GM23338 (cell line): ENCODE measurements at regions not wholly inside any gene's neighbourhood (a gene's known extent, or its start where the extent isn't known, plus 50 kb on each side); places are given as distances from the start of the nearest gene placed in this dataset.

ENCODE experiments used
- ATAC-seq: fragments of 200-7000 bp; cut with Tn5 transposase; 3 replicates; pipeline ENCODE4 v1.9.1; 2020
- DNase-seq: peaks from one replicate; pipeline ENCODE4 v3.0.0-alpha.2; 2015; ENCODE audit warnings: low spot score
- H2AFZ ChIP-seq: fragments of 200-600 bp; sonication (generic); 2 replicates; pipeline ENCODE4 v1.8.0; 2016; ENCODE audit warnings: antibody characterized with exemption, mild to moderate bottlenecking, moderate library complexity
- H3F3A ChIP-seq: fragments of 200-600 bp; sonication (generic); replicated peaks from 2 replicates; pipeline ENCODE4 v1.8.0; 2017; ENCODE audit warnings: antibody characterized with exemption, mixed run types, low read depth
- H3K27ac ChIP-seq: fragments of 200-600 bp; sonication (generic); 2 replicates; pipeline ENCODE4 v1.6.1; 2016; ENCODE audit warnings: low read depth
- H3K27me3 ChIP-seq: fragments of 200-600 bp; sonication (generic); 2 replicates; pipeline ENCODE4 v1.8.0; 2016; ENCODE audit warnings: mild to moderate bottlenecking, mixed run types, moderate library complexity; ENCODE audit not compliant: insufficient read depth
- H3K36me3 ChIP-seq: fragments of 200-600 bp; sonication (generic); 2 replicates; pipeline ENCODE4 v1.8.0; 2016; ENCODE audit warnings: mild to moderate bottlenecking; ENCODE audit not compliant: insufficient read depth
- H3K4me1 ChIP-seq: fragments of 200-600 bp; sonication (generic); 2 replicates; pipeline ENCODE4 v1.8.0; 2016; ENCODE audit warnings: mild to moderate bottlenecking, moderate library complexity; ENCODE audit not compliant: insufficient read depth
- H3K4me2 ChIP-seq: fragments of 200-600 bp; sonication (generic); 2 replicates; pipeline ENCODE4 v1.7.1; 2017; ENCODE audit warnings: mixed run types
- H3K4me3 ChIP-seq: fragments of 200-600 bp; sonication (generic); 2 replicates; pipeline ENCODE4 v1.6.1; 2016; ENCODE audit warnings: mixed run types
- H3K79me2 ChIP-seq: fragments of 200-600 bp; sonication (generic); replicated peaks from 2 replicates; pipeline ENCODE4 v1.8.0; 2017; ENCODE audit warnings: mild to moderate bottlenecking; ENCODE audit not compliant: insufficient read depth
- H3K9me2 ChIP-seq: fragments of 200-600 bp; sonication (generic); 2 replicates; pipeline ENCODE4 v1.8.0; 2017; ENCODE audit not compliant: insufficient read depth
- H4K20me1 ChIP-seq: fragments of 200-600 bp; sonication (generic); replicated peaks from 2 replicates; pipeline ENCODE4 v1.8.0; 2017; ENCODE audit warnings: mild to moderate bottlenecking; ENCODE audit not compliant: insufficient read depth
- H3K27ac Mint-ChIP-seq: 2 replicates; pipeline ENCODE4 v1.8.0; 2020; ENCODE audit warnings: inconsistent platforms, mild to moderate bottlenecking, moderate library complexity, mixed read lengths
- H3K27me3 Mint-ChIP-seq: 3 replicates; pipeline ENCODE4 v1.8.0; 2022; ENCODE audit warnings: low read depth, mild to moderate bottlenecking, moderate library complexity, mixed read lengths, inconsistent platforms; ENCODE audit not compliant: insufficient read depth, poor library complexity
- H3K36me3 Mint-ChIP-seq: 3 replicates; pipeline ENCODE4 v1.8.0; 2021; ENCODE audit warnings: low read depth, mild to moderate bottlenecking, inconsistent platforms, moderate library complexity, mixed read lengths
- H3K4me1 Mint-ChIP-seq: 3 replicates; pipeline ENCODE4 v1.8.0; 2020; ENCODE audit warnings: mild to moderate bottlenecking, inconsistent platforms, mixed read lengths
- H3K4me3 Mint-ChIP-seq: 3 replicates; pipeline ENCODE4 v1.8.0; 2021; ENCODE audit warnings: moderate library complexity, mild to moderate bottlenecking, inconsistent platforms, mixed read lengths
- H3K9me3 Mint-ChIP-seq: 3 replicates; pipeline ENCODE4 v1.8.0; 2020; ENCODE audit warnings: moderate library complexity, mild to moderate bottlenecking, inconsistent platforms, mixed read lengths
- EZH2phosphoT487 ChIP-seq: fragments of 200-600 bp; sonication (generic); IDR thresholded peaks from one replicate; pipeline ENCODE4 v1.8.1; 2018; ENCODE audit warnings: antibody characterized with exemption; ENCODE audit not compliant: unreplicated experiment
- NANOG ChIP-seq: IDR thresholded peaks from 2 replicates; pipeline ENCODE4 v1.6.1; 2016; ENCODE audit warnings: antibody characterized with exemption, borderline replicate concordance
- TF ChIP-seq, protein P1 (sequence below), 2 experiments: fragments of 200-600 bp in 1 of 2; sonication (generic) in 1 of 2; conservative IDR thresholded peaks; 2 replicates each; pipeline versions ENCODE4 v1.5.1 to v1.6.1; 2016 to 2017; ENCODE audit warnings: antibody characterized with exemption in 2 of 2, low read depth in 2 of 2, mild to moderate bottlenecking in 2 of 2, moderate library complexity in 1 of 2
- TF ChIP-seq, protein P2 (sequence below): fragments of 250-450 bp; sonication (Bioruptor Pico); IDR thresholded peaks from 2 replicates; pipeline ENCODE4 v1.5.0; 2020; ENCODE audit warnings: mild to moderate bottlenecking, moderate library complexity

DNA sequence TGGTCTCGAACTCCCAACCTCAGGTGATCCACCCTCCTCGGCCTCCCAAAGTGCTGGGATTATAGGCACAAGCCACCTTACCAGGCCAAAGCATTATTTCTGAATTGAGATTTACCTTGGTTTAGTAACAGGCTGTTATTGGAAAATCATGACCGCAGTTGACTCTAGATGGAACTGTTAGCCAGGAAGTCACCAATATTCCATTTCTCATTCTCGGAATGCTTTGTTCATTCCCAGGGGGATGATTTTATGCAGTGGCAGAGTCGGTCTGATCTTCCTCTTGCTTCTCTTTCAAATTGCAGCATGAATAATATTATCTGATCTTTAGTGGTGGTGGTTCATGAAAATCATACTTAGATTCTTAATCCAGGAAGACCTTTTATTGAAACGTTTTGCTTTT, 195.5 kb upstream of the MBNL1 start:
- H3K36me3 Mint-ChIP-seq, result no peaks in the 10 kb centered on the region
- H3F3A ChIP-seq, result no peaks in the 10 kb centered on the region
- no peaks in the 10 kb centered on the region for H3K36me3 ChIP-seq
- no peaks in the 10 kb centered on the region for H4K20me1 ChIP-seq
- no peaks in the 10 kb centered on the region for H3K4me1 Mint-ChIP-seq
- ATAC-seq (no peak), DNase-seq (no peak)
- no peak overlapping the region for H3K4me3 Mint-ChIP-seq
- H2AFZ ChIP-seq, result no peak overlapping the region
- H3K4me3 ChIP-seq, result no peak overlapping the region
- H3K27ac ChIP-seq, result no peak overlapping the region
- H3K79me2 ChIP-seq, result no peaks in the 10 kb centered on the region
- H3K9me3 Mint-ChIP-seq, result no peaks in the 10 kb centered on the region
- no peak overlapping the region for H3K4me2 ChIP-seq
- H3K9me2 ChIP-seq, result no peaks in the 10 kb centered on the region
- no peaks in the 10 kb centered on the region for H3K27me3 Mint-ChIP-seq
- TF ChIP-seq, protein P1, sequence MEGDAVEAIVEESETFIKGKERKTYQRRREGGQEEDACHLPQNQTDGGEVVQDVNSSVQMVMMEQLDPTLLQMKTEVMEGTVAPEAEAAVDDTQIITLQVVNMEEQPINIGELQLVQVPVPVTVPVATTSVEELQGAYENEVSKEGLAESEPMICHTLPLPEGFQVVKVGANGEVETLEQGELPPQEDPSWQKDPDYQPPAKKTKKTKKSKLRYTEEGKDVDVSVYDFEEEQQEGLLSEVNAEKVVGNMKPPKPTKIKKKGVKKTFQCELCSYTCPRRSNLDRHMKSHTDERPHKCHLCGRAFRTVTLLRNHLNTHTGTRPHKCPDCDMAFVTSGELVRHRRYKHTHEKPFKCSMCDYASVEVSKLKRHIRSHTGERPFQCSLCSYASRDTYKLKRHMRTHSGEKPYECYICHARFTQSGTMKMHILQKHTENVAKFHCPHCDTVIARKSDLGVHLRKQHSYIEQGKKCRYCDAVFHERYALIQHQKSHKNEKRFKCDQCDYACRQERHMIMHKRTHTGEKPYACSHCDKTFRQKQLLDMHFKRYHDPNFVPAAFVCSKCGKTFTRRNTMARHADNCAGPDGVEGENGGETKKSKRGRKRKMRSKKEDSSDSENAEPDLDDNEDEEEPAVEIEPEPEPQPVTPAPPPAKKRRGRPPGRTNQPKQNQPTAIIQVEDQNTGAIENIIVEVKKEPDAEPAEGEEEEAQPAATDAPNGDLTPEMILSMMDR (conservative IDR thresholded peaks at IDR 0.05; ENCODE audit: low read depth in 2 of 2), result 0 out of 4 replicates have a peak, but pooled peaks of 1 of the 2 experiments have one; percentile 17
- TF ChIP-seq NANOG, result no peak
- no peaks in the 10 kb centered on the region for H3K4me1 ChIP-seq
- no peaks in the 10 kb centered on the region for H3K27me3 ChIP-seq
- no peak overlapping the region for H3K27ac Mint-ChIP-seq

GRCh38 chr3:152076148-152076547, 192.6 kb upstream of the MBNL1 start:
- H3K9me3 Mint-ChIP-seq, result peaks cover 19% of the 10 kb centered on the region
- Histone ChIP-seq H3K9me2 (no peaks in the 10 kb centered on the region), H3K27ac (no peak overlapping the region), H3K4me1 (no peaks in the 10 kb centered on the region), H3K4me2 (no peak overlapping the region), H3K36me3 (no peaks in the 10 kb centered on the region), H2AFZ (no peak overlapping the region), H4K20me1 (no peaks in the 10 kb centered on the region), H3K4me3 (no peak overlapping the region), H3K79me2 (no peaks in the 10 kb centered on the region), H3F3A (no peaks in the 10 kb centered on the region), H3K27me3 (no peaks in the 10 kb centered on the region)
- no peaks in the 10 kb centered on the region for H3K27me3 Mint-ChIP-seq
- no peak overlapping the region for H3K27ac Mint-ChIP-seq
- DNase-seq, result no peak
- ATAC-seq, result no peak
- H3K4me3 Mint-ChIP-seq, result no peak overlapping the region
- TF ChIP-seq EZH2phosphoT487 (no peak), NANOG (no peak)
- TF ChIP-seq, protein P1 (conservative IDR thresholded peaks at IDR 0.05; ENCODE audit: low read depth in 2 of 2), result 0 out of 4 replicates have a peak, but pooled peaks of 1 of the 2 experiments have one; percentile 2
- TF ChIP-seq, protein P2, sequence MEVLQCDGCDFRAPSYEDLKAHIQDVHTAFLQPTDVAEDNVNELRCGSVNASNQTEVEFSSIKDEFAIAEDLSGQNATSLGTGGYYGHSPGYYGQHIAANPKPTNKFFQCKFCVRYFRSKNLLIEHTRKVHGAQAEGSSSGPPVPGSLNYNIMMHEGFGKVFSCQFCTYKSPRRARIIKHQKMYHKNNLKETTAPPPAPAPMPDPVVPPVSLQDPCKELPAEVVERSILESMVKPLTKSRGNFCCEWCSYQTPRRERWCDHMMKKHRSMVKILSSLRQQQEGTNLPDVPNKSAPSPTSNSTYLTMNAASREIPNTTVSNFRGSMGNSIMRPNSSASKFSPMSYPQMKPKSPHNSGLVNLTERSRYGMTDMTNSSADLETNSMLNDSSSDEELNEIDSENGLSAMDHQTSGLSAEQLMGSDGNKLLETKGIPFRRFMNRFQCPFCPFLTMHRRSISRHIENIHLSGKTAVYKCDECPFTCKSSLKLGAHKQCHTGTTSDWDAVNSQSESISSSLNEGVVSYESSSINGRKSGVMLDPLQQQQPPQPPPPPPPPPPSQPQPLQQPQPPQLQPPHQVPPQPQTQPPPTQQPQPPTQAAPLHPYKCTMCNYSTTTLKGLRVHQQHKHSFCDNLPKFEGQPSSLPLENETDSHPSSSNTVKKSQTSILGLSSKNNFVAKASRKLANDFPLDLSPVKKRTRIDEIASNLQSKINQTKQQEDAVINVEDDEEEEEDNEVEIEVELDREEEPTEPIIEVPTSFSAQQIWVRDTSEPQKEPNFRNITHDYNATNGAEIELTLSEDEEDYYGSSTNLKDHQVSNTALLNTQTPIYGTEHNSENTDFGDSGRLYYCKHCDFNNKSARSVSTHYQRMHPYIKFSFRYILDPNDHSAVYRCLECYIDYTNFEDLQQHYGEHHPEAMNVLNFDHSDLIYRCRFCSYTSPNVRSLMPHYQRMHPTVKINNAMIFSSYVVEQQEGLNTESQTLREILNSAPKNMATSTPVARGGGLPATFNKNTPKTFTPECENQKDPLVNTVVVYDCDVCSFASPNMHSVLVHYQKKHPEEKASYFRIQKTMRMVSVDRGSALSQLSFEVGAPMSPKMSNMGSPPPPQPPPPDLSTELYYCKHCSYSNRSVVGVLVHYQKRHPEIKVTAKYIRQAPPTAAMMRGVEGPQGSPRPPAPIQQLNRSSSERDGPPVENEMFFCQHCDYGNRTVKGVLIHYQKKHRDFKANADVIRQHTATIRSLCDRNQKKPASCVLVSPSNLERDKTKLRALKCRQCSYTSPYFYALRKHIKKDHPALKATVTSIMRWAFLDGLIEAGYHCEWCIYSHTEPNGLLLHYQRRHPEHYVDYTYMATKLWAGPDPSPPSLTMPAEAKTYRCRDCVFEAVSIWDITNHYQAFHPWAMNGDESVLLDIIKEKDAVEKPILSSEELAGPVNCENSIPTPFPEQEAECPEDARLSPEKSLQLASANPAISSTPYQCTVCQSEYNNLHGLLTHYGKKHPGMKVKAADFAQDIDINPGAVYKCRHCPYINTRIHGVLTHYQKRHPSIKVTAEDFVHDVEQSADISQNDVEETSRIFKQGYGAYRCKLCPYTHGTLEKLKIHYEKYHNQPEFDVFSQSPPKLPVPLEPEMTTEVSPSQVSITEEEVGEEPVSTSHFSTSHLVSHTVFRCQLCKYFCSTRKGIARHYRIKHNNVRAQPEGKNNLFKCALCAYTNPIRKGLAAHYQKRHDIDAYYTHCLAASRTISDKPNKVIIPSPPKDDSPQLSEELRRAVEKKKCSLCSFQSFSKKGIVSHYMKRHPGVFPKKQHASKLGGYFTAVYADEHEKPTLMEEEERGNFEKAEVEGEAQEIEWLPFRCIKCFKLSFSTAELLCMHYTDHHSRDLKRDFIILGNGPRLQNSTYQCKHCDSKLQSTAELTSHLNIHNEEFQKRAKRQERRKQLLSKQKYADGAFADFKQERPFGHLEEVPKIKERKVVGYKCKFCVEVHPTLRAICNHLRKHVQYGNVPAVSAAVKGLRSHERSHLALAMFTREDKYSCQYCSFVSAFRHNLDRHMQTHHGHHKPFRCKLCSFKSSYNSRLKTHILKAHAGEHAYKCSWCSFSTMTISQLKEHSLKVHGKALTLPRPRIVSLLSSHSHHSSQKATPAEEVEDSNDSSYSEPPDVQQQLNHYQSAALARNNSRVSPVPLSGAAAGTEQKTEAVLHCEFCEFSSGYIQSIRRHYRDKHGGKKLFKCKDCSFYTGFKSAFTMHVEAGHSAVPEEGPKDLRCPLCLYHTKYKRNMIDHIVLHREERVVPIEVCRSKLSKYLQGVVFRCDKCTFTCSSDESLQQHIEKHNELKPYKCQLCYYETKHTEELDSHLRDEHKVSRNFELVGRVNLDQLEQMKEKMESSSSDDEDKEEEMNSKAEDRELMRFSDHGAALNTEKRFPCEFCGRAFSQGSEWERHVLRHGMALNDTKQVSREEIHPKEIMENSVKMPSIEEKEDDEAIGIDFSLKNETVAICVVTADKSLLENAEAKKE (CRISPR knock-in tag), result no peak
- peaks cover 14% of the 10 kb centered on the region for H3K36me3 Mint-ChIP-seq
- no peaks in the 10 kb centered on the region for H3K4me1 Mint-ChIP-seq
